ENCODE measurements at regions not wholly inside any gene's neighbourhood (a gene's known extent, or its start where the extent isn't known, plus 50 kb on each side); places are given as distances from the start of the nearest gene placed in this dataset.

DNA sequence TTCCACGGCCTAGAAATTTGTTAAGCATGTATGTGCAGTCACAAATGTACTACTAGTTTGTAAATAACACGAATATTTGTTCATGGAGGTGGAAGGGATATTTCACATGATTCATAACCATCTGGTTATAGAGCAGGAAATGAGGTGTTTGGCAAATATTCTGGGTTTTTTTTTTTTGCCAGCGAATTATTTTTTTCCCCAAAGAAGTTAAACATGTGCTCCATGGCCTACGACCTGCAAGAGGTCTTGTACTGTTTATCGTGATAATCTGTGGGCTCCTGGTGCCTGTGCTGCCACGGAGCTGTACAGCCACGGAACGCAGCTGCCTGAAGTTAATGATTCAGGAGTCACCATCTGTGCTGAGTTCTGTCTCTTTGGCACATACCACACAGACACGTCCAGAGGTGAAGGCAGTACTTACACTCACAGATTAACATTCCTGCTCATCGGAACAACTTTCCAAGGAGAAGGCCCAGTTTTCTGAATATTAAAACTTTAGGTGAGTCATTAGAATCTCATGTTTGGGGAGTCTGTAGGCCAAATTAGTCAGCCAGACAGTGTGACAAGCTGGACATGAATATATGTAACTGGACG lies 156.3 kb downstream of the TMX1 start:
- no peak for DNase-seq (ENCODE audit: low read depth in 3 of 3)

DNA sequence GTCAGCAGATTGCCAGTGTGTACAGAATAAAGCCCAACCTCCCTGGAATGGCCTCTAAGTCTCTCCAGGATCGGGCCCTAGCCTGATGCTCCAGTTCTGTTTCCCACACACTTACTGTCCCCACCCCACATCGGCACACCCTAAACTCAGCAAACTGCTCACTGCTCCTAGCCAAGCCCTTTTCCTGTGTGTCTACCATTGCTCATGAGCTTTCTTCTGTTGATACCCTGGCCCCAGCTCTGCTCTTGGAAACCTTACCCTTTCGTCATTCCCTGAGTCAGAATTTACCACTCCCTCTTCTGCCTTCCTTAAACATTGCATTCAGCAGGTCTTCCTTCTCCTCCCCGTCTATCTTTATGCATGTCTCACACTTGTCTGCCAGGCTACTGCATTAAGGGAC lies 158.9 kb downstream of the TMX1 start:
- no peak for DNase-seq (ENCODE audit: low read depth in 3 of 3)

DNA sequence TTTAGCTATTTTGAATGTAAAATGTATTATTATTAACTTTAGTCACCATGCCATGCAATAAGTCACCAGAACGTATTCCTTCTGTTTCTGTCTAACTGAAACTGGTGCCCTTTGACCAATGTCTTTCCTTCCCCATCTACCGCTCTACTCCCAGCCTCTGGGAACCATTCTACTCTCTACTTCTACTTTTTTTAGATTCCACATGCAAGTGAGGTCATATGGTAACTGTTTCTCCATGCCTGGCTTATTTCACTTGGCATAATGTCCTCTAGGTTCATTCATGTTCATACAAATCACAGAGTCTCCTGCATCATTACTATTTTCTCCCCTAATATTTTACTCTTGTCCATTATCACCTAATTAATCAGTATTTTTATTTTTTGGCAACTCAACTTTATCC lies 160.1 kb downstream of the TMX1 start:
- no peak for DNase-seq (ENCODE audit: low read depth in 3 of 3)

DNA sequence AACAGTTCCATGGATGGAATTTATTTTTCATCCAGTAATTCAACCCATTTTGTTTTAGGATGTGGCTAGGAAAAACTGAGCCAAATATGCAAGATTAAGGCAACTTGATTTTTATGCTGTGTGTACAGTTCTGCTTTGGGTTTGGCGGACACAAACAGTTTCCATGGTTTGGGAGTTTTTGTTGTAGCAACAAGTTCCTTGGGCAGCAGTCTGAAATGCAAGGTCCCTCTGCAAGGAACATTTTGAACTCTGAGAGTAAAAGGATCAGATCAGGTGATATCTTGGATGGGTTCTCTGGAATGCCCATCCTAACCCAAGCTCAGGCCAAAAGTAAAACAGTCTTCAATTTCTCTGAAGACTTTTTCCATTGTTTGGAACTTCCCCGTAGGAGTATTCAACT lies 161.2 kb downstream of the TMX1 start:
- no peak for DNase-seq (ENCODE audit: low read depth in 3 of 3)

DNA sequence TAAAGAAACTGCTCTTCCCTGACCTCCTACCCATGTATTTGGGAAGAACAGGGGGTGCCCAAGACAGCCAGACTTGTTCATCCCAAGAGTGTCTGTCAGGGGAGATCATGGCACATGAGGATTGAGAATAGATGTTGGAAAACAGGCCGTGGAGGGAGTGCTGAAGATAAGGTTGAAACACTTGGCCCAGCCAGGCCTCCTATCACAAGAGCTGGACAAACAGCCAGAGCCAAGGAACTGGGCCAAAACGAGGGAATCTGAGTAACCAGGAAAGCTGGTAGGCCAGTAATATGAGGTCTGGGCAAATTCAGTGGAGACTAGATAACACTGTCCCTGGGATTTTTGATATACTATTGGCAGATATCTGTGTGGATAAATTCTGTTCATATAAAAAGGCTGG lies 161.7 kb downstream of the TMX1 start:
- no peak for DNase-seq (ENCODE audit: low read depth in 3 of 3)

DNA sequence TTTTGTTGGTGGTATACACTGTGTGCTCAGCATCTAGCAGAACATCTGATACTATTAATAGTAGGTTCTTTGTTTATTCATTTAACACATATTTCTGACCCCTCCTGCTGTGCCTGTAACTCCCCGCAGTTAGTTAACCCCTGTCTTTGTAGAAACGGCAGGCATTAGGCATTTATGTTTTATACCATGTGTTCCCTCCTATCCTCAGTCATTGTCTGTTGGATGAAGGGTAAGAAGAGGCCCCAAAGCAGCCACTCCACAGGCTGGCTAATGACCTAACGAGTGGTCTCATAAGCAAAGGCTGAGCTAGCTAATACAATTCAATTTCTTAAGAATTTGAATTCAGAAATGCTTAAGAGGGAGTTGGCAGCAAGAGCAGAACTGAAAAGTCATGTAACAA lies 170.8 kb downstream of the TMX1 start:
- no peak for DNase-seq (ENCODE audit: low read depth in 3 of 3)

DNA sequence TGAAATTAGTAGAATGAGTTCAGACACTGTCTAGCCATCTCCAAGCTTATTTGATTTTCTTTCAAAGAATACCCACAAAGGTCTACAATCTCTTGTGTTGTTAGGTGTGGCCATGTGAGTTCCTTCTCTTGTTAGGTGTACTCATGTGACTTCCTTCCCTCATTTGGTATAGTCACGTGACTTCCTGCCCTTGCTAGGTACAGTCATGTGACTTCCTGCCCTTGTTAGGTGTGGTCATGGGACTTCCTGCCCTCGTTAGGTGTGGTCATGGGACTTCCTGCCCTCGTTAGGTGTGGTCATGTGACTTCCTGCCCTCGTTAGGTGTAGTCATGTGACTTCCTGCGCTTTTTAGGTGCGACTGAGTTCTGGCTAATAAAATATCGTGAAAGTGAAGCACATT lies 179.6 kb downstream of the TMX1 start:
- DNase-seq (ENCODE audit: low read depth in 3 of 3) = peak in 1 of 3 experiments; percentile 1

DNA sequence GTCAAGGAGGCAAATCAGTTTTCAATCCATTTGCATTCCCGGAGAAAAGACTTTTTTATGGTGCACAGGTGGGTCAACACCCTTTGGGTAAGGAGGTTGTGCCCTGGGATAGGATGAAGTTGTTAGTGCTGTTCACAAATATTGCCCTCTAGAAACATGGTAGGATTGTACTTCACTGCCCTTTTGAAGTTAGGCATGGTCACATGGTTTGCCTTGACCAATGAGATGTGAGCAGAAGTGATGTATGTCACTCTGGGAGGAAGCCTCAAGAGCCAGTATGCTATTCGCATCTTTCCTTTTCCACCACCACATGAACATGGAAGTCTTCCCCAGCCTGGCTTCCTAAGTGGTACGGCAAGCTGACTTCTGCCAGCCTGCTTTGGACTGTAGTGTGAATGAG lies 182.7 kb downstream of the TMX1 start:
- DNase-seq (ENCODE audit: low read depth in 3 of 3) = no peak

DNA sequence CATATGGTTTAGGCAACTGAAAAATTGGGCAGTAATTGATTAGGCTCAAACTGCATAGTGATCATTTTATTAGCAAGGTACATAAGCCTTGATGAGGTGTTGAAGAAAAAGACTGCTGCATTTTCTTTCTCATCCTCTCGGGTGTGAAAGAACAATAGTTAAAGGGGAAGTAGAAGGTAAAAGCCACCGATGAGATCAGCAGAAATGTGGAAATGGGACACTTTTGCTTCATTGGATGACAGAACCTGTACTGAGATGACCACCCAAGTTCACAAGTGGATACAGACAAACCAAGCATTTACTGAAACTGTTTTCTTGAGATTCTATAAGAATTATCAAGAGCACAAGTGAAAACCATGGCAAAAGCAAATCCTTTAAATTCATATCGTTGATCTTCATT lies 184.0 kb downstream of the TMX1 start:
- no peak for DNase-seq (ENCODE audit: low read depth in 3 of 3)

DNA sequence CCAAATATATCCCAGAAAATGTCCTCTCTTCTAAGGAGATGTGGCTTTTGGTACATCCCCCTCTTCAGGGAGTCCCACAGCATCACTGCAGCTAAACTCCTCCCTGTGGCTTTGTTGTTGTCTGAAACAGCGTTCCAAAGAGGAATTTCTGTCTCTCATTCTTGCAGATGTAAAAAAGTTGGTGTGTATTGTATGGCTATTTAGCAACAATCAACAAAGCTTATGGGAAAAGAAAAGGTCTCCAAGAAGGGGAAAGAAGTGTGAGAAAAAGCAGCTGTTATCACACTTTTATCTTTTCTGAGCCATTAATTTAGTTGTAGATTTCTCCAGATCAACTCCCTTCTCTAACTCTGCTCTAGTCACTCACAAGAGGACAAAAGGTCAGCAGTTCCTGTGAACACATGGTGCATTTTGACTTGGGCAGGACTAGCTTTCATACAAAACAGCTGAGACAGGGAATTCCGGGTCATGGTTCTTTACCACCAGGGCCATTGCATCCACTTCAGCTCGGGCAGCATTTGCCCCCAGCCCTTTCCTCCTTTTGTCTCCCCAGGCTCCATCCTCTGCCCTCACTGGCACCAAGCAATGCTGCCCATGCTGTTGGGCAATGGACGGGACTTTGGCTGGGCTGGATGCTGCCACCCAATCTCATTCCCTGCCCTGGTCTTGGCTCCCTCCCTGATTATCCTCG lies 184.7 kb downstream of the TMX1 start:
- DNase-seq (ENCODE audit: low read depth in 3 of 3) = no peak

DNA sequence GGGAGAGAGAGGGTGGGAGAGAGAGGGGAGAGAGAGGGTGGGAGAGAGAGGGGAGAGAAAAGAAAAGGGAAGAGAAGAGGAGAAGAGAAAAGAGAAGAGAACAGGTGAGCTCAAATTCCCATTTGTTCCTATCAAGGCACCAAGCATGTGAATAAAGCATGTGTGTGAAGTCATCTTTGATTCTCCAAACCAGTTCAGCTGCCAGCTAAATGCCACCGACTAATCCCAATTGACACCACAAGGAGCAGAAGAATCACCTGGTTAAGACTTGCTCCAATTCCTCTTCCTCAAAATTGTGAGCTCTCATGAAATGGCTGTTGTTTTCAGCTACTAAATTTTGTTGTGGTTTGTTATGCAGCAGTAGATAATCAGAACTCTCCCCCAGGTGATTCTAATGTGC lies 188.9 kb downstream of the TMX1 start:
- DNase-seq (ENCODE audit: low read depth in 3 of 3) = no peak

DNA sequence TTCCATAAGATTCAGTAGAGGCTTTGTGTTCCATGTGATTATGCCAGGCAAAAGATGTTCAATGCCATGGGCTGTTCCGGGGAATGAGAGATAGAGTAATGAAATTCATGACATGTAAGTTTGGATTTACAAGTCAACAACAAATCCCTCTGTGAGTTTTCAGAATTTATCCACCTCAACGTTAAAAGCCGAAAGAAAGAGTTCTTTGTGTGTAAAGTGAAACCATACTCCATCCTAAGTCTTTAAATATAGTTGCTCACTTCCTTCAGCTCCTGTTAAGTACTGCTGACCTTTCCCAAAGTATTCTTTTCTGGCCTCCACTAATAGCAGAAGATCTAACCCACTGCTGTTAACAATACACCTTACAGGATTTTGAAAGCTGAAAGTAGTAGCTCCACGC lies 190.0 kb downstream of the TMX1 start:
- DNase-seq (ENCODE audit: low read depth in 3 of 3) = no peak

DNA sequence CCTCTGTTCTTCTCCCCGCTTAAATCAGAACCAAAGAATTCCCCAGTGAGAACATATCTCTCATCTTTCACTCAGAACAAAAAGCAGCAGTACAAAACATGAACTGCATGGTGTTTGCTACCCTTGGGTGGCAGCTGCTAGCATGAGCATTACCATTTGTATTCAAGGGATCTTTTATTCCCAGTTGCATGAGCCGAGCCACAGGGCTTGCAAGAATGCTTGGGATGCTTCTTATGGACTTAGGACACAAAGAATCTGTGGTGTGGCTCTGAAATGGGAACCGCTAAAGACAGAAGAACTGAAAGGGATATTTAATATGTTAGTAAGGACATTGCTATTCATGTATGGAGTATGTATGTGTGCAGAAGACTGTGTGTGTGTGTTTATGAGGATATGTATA lies 190.6 kb downstream of the TMX1 start:
- no peak for DNase-seq (ENCODE audit: low read depth in 3 of 3)

DNA sequence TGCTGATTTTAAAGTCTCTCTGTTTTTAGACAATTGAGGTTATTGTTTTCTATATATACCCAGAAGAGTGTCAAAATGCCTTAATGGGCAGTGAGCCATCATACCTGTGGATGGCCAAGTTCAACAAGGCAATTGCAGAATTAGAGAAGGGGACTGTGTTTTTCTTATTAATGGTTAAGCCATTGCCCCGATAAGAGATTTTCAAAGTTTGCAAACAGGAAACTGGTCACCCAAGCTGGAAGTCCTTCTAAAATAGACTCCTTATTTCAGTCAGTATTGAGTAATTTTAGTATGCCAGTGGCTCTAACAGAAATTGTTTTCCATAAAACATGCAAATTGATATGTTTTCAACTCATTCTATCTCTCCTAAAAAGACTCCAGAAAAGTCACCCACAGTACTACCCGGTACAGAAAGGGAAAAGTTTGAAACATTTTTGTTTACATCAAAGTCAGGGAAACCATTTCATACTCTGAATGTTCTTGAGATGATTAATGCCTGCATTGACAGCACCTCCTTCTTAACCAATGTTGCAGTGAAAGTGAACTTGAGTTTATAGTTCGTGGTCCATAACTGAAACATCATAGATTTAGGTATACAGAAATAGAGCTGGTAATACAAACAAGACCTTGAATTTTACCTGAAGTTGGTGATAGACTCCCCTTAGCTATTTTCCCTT lies 191.1 kb downstream of the TMX1 start:
- DNase-seq (ENCODE audit: low read depth in 3 of 3) = no peak

DNA sequence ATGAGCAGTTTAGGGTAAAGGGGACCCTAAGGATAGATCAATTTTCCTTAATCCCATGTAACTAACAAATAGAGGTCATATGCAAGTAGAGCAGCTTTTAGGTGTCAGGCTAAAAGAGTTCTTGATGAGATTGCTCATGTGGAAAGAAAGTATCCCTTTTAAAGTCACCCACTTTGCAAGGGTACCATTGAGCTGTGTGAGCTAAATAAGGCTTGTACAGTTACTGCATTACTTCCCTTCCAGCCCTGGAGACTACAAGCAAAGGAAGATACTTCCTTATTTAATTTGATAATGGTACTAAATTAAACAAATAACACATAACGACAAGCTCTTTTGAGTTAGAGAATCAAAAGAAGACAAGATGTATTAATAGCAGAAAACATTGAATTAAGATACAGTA lies 191.7 kb downstream of the TMX1 start:
- DNase-seq (ENCODE audit: low read depth in 3 of 3) = no peak

DNA sequence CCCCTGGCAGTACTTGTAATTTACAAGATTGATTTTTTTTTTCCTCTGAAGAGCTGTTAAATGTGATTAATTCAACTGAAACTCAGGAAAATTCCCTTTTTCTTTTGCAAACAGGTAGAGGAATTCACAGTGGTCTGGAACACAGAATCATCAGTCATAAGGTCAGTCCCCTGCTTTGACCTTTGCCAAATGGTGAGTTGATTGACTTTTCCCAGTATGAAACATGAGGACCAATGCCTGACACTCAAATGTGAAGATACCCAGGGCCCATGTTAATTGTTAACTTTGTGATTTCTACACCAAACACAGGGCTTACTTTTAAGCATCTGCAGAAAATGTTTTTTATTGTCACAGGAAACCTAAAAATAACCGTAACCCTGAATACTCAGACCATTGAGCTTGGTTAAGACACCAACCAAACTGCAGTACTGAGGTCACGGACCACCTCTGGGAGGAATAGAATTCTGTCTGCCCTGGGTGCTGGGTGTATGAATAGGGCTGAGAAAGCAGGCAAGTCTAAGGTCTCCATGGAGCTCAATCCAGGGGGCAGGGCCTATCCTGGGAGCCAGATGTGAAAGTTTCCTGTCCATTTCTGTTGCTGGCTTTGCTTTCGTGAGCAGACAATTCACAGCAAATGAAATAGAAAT lies 192.4 kb downstream of the TMX1 start:
- DNase-seq (ENCODE audit: low read depth in 3 of 3) = no peak

DNA sequence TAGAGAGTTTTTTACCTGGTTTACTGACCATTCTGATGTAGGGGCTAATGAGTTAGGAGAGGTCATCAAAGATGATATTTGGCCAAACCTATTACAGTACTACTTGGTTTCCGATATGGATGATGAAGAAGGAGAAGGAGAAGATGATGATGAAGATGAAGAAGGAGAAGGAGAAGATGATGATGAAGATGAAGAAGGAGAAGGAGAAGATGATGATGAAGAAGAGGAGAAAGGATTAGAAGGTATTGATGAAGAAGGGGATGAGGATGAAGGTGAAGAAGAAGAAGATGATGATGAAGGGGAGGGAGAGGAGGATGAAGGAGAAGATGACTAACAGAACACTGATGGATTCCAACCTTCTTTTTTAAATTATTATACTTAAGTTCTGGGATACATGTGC lies 196.6 kb downstream of the TMX1 start:
- no peak for DNase-seq (ENCODE audit: low read depth in 3 of 3)

DNA sequence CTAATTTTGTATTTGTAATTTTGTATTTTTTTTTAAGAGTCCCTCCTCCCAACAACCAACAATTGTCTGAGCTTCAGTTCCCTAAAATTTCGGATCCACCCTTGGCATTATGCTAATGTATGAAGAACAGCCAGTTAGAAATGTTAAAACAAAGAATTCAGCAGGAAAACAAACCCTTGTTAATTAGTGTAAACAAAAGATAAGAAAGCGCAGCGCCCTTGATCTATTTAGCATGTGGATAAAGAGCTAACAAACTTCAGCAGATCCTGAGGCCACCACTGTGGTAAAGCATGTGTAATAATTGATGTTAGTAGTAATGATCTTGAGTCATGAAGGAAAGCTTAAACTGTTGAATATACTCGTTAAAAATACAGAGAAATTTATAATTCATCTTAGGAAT lies 199.8 kb downstream of the TMX1 start:
- DNase-seq (ENCODE audit: low read depth in 3 of 3) = no peak

DNA sequence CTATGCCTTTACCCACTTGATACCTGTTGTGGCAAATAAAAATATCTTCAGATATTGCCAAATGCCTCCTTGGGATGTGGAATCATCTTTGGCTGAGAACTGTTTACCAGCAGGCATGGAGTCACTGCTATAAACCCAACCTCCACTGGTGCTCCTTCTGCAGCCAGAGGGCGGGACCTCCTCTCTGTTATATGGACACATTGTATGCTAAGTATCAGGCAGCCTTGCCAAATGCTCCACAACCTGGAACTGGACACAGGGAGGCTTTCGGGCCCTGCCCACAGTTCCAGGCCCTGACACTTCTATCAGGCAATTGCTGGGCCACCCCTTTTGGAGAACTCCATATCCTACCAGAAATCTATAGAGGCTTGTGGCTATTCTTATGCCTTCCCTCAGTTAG lies 201.0 kb downstream of the TMX1 start:
- DNase-seq (ENCODE audit: low read depth in 3 of 3) = no peak

DNA sequence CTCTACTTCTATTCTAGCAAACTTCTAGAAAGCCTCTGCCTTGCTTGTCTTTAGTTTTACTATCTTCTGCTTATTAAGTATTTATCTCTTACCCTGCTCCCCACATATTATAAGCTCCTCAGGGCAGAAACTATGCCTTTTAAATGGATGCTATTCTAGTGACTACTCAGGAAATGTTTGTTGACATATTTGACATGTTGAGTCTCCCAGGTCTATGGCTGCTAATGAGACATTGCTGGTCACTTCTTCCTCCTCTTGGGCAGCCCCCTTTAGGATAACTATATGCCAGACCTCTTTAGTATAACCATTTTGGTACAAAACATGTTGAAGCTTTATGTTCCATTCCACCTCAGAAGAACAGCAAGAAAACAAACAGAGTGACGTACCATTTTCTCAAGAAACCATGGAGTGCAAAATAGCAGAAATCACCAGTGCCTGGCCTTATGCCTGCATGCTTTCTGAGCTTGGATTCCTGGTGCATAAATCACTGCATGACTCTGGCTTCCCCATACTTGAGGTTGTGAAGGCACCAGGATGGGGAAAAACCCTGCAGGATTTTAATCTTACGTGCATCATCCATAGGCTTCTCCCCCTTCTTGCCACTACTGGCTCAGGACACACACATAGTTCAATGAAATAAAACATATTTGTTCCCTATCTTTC lies 202.6 kb downstream of the TMX1 start:
- DNase-seq (ENCODE audit: low read depth in 3 of 3) = no peak

DNA sequence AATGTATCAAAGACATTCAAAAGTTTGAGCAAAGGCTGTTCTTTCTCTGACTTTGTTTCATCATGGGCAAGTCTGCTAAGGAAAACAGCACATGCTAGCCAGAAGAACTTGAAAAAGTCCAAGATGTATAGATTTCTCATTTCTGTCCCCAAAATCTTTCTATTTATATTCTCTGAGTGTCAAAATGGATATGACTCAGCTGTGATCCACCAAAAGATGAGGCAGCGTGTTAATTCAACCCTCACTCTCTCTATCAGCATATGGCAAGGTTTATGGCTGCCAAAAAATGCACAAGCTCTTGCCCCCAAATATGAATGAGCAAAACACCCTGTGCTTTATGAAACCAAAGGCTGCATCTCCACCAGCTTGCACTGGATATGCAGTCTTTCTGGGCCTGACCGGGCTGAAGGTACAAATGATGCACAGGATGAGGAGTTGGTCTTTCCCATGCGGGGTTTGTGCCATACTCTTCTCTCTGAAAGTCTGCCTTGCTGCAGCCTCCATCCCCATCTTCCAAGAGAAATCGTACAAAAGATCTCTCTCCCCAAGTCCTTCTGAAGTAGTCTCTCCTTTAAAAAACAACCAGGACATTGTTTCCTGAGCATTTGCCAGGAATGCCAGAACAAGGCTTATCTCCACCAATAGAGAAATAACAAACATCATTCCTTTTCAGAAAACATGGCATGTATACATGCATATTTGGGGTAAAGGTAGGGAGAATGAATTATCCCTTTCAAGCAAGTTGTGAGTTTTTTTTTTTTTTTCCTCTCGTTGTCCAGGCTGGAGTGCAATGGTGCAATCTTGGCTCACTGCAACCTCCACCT lies 203.4 kb downstream of the TMX1 start:
- DNase-seq (ENCODE audit: low read depth in 3 of 3) = no peak

Data from stimulated activated CD4-positive, alpha-beta T cell treated with anti-CD3 and anti-CD28 coated beads, TNF-alpha, amount 100 ng/mL, for 4 hours (primary cell).